GM12874 (cell line): ENCODE measurements at regions not wholly inside any gene's neighbourhood (a gene's known extent, or its start where the extent isn't known, plus 50 kb on each side); places are given as distances from the start of the nearest gene placed in this dataset.

Experiments
- CTCF ChIP-seq: IDR thresholded peaks from 2 replicates; pipeline ENCODE4 v1.5.1; 2011; ENCODE audit warnings: low read depth, mild to moderate bottlenecking, control low read depth, low read length, moderate library complexity; ENCODE audit not compliant: insufficient read depth

- no peak for TF ChIP-seq CTCF
These were observed 583.5 kb upstream of the MKI67 start for GRCh38 chr10:128709686-128710085.

GRCh38 chr10:128710098-128710797, 584.0 kb upstream of the MKI67 start:
- TF ChIP-seq CTCF, result no peak

GRCh38 chr10:128710798-128711183, 584.6 kb upstream of the MKI67 start:
- TF ChIP-seq CTCF, result no peak

GRCh38 chr10:128711806-128712205, 585.6 kb upstream of the MKI67 start:
- no peak for TF ChIP-seq CTCF

GRCh38 chr10:128712661-128713400, 586.6 kb upstream of the MKI67 start:
- TF ChIP-seq CTCF, result no peak

- no peak for TF ChIP-seq CTCF
These were observed 587.2 kb upstream of the MKI67 start for GRCh38 chr10:128713471-128713870.

GRCh38 chr10:128713874-128714570, 587.8 kb upstream of the MKI67 start:
- no peak for TF ChIP-seq CTCF
